ENCODE measurements at regions not wholly inside any gene's neighbourhood (a gene's known extent, or its start where the extent isn't known, plus 50 kb on each side); places are given as distances from the start of the nearest gene placed in this dataset.
"Not testable (repeated sequence)": the region's sequence is repeated elsewhere in the genome, so short reads cannot be mapped to it uniquely, and the experiment has no call there.

GRCh38 chr21:14008436-14008835 is 202.3 kb downstream of the LIPI start:
- DNase-seq (ENCODE audit: low read depth) = not testable (repeated sequence)

GRCh38 chr21:14008006-14008405 is 202.7 kb downstream of the LIPI start:
- not testable (repeated sequence) for DNase-seq (ENCODE audit: low read depth)

GRCh38 chr21:14006144-14006543 is 204.6 kb downstream of the LIPI start:
- not testable (repeated sequence) for DNase-seq (ENCODE audit: low read depth)

DNA sequence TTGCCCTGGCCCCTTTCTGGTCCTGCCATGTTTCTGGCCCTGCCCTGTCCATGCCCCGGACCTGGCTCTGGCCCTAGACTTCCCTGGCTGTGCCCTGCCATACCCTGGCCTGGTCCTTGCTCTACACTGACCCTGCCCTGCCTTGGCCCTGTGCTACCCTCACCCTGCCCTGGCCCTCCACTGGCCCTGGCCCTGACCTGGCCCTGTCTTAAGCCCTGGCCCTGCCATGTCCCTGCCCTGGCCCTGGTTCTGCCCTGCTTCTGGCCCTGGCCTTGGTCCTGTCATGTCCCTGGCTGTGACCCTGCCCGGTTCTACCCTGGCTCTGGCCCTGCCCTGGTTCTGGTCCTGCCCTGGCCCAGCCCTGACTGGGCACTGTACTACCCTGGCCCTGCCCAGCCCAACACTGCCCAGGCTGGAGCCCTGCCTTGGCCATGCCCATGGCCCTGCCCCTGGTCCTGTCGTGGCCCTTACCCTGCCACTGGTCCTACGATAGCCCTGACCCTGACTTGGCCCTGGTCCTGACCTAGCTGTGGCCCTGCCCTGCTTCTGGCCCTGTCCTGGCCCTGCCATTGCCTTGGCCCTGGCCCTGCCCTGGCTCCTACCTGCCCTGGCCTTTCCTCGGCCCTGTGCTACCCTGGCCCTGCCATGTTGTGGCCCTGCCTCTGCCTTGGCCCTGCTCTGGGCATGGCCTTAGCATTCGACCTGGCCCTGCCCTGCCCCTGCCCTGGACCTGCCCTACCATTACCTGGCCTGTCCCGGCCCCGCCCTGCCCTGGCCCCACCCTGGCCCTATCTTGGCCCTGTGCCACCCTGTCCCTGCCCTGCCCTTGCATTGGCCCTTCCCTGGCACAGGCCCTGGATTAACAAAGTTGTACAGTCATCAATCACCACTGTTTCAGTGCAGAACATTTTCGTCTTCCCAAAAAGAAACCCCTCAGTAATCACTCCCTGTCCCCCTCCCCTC is 223.5 kb downstream of the LIPI start:
- DNase-seq (ENCODE audit: low read depth) = not testable (repeated sequence)

GRCh38 chr21:13985865-13986863 is 224.6 kb downstream of the LIPI start:
- not testable (repeated sequence) for DNase-seq (ENCODE audit: low read depth)

DNA sequence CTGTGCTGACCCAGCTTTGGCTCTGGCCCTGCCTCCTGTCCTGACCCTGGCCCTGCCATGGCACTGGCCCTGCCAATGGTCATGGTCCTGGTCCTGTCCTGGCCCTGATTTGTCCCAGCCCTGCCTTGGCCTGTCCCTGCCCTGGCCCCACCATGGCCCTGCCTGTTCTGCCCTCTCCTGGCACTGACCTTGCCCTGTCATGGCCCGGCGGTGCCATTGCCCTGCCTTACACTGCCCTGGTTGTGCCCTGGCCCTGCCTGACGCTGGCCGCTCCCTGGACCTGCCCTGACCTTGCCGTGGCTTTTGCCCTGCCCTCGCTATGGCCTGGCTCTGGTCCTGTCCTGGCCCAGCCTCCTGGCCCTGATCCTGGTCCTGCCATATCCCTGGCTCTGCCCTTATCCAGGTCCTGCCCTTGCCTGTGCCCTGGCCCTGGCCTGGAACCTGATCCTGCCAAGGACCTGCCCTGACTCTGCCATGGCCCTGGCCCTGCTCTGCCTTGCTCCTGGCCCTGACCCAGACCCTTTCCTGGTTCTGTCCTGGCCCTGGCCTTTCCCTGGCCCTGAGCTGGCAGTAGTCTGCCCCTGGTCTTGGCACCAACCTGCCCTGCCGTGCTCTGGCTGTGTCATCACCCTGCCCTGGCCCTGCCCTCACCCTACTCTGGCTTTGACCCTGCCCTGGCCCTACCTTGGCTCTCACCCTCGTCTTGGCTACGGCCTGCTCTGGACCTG is 225.5 kb downstream of the LIPI start:
- not testable (repeated sequence) for DNase-seq (ENCODE audit: low read depth)

GRCh38 chr21:13984728-13985127 is 226.0 kb downstream of the LIPI start:
- not testable (repeated sequence) for DNase-seq (ENCODE audit: low read depth)

DNA sequence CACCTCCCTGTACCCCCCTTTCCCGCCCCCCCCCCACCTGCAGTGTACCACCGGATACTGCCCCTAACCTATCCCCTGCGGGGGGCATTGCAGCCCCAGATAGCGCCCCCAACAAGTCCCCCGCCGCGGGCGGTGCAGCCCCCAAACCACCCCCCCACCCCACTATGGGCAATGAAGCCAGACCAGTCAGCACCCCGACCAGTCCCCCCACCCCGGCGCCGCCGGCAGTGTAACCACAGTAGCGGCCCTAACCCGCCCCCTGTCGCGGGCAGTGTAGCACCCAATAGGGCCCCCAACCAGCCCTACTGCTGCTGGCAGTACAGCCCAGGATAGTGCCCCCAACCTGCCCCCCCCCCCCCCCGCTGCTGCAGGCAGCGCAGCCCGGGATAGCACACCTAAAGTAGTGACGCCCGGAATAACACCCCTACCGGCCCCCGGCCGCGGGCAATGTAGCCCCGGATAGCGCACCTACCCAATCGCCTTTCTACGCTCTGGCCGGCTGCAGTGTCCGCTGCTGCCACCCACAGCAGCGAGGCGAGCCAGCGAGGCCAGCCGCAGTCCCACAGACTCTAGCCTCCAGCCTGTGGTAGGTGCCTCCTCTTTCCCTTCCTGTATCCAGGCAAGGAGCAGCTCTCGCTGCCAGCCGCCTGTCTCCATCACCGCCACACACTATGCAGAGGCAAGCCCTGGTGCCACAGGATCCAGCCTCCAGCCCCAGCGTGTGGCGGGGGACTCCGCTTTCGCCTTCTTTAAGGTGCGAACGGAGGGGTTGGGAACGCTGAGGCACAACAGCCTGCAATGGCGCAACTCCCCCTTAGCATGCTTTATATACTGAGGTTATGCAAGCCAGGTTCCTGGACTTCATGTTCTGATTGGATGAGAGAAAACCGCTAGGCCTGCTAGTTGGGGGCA is 229.3 kb downstream of the LIPI start:
- DNase-seq (ENCODE audit: low read depth) = not testable (repeated sequence)

DNA sequence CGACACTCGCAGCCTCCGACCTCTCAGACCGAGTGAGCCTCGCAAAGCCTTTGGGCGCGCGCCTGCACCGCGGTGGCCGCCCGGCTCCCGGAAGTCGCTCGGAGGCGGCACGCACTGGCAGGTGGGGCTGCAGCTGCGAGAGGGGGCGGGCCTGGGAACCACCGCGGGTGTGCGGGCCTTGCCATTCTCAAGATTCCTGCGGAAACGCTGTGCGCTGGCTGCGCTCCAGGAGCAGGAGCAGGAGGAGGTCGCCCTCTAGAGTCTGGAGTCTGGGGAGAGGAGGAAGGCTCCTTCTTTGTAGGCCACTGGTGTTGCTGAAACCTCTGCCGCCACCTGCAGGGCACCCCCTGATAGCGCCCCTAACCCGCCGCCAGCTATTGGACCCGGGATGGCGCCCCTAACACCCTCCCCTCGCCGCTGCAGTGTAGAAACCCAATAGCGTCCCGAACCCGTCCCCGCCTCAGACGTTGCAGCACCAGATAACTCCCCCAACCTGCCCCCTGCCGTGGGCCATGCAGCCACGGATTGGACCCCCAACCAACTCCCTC is 230.6 kb downstream of the LIPI start:
- DNase-seq (ENCODE audit: low read depth) = peak; percentile 54

- not testable (repeated sequence) for DNase-seq (ENCODE audit: low read depth)
These were observed 231.1 kb downstream of the LIPI start for GRCh38 chr21:13979608-13980007.

GRCh38 chr21:13974582-13974981 is 236.2 kb downstream of the LIPI start:
- not testable (repeated sequence) for DNase-seq (ENCODE audit: low read depth)

- not testable (repeated sequence) for DNase-seq (ENCODE audit: low read depth)
These were observed 240.9 kb downstream of the LIPI start for GRCh38 chr21:13969853-13970252.

DNA sequence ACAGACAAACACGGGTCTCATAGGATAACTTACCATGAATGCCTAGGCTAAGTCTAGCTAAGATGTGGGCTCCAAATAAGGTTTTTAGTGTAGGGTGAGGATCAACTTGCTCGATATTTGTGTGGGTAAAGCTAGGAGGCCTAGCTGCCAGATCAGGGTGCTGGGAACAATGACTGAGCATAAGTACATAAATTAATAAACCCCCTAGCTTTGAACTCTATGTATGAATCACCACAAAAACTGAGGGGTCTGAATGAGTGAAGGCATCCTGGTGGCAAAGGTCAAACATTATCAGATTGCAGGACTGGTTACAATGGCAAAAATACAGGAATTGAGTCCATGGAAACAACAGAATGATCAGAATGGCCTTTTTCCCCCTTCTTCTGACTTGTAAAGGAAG is 241.8 kb downstream of the LIPI start:
- not testable (repeated sequence) for DNase-seq (ENCODE audit: low read depth)

GRCh38 chr21:13963259-13963658 is 247.5 kb downstream of the LIPI start:
- DNase-seq (ENCODE audit: low read depth) = not testable (repeated sequence)

DNA sequence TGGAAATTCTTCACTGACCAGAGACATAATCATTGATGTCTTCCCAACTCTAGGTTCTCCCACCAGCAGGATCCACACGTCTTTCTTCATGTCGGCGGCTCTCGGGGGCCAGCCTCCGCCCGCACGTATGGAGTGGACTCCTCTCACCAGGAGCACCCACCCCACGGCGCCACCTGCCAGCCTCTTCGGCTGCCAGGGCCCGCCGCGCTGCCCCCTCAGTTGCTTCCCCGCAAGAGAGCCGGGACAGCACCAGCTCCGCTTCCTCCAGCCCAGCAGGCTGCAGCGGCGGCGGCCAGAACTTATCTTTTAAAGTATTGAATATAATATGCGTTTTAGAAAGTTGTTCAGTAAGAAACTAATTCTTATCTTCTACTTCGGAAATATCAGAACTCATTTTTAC is 273.5 kb downstream of the LIPI start:
- no peak for DNase-seq (ENCODE audit: low read depth)

DNA sequence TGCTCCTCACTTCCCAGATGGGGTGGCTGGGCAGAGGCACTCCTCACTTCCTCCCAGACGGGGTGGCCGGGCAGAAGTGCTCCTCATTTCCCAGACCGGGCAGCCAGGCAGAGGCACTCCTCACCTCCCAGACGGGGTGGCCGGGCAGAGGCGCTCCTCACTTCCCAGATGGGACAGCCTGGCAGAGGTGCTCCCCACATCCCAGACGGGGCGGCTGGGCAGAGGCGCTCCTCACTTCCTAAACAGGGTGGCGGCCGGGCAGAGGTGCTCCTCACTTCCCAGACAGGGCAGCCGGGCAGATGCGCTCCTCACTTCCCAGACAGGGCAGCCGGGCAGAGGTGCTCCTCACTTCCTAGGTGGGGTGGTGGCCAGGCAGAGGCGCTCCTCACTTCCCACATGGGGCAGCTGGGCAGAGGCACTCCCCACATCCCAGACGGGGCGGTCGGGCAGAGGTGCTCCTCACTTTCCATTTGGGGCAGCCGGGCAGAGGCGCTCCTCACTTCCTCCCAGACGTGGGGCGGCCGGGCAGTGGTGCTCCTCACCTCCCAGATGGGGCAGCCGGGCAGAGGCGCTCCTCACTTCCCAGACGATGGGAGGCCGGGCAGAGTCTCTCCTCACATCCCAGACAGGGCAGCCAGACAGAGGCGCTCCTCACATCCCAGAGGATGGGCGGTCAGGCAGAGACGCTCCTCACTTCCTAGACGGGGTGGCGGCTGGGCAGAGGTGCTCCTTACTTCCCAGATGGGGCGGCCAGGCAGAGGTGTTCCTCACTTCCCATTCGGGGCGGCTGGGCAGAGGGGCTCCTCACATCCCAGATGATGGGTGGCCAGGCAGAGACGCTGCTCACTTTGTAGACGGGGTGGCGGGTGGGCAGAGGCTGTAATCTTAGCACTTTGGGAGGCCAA is 274.5 kb downstream of the LIPI start:
- DNase-seq (ENCODE audit: low read depth) = not testable (repeated sequence)

DNA sequence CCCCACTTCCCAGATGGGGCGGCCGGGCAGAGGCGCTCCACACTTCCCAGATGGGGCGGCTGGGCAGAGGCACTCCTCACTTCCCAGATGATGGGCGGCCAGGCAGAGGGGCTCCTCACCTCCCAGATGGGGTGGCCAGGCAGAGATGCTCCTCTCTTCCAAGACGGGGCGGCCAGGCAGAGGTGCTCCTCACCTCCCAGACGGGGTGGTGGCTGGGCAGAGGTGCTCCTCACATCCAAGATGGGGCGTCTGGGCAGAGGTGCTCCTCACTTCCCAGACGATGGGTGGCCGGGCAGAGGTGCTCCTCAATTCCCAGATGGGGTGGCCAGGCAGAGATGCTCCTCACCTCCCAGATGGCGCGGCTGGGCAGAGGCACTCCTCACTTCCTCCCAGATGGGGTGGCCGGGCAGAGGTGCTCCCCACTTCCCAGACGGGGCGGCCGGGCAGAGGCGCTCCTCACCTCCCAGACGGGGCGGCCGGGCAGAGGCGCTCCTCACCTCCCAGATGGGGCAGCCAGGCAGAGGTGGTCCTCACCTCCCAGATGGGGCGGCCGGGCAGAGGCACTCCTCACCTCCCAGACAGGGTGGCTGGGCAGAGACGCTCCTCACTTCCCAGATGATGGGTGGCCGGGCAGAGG is 275.2 kb downstream of the LIPI start:
- DNase-seq (ENCODE audit: low read depth) = not testable (repeated sequence)

- DNase-seq (ENCODE audit: low read depth) = not testable (repeated sequence)
These were observed 275.8 kb downstream of the LIPI start for GRCh38 chr21:13934887-13935342.

All from activated T-helper 1 cell treated with Interleukin-2 at 50 U/mL for 16 hours (primary cell).